Mesendoderm (in vitro differentiated cells): ENCODE measurements at regions not wholly inside any gene's neighbourhood (a gene's known extent, or its start where the extent isn't known, plus 50 kb on each side); places are given as distances from the start of the nearest gene placed in this dataset.

Source experiments
- DNase-seq: peaks from one replicate; pipeline ENCODE4 v3.0.0; 2013
- H2AK5ac ChIP-seq: 2 replicates; pipeline ENCODE4 v1.6.1; 2013; ENCODE audit warnings: low read length, inconsistent platforms
- H2BK120ac ChIP-seq: 2 replicates; pipeline ENCODE4 v1.6.1; 2013; ENCODE audit warnings: low read depth, mild to moderate bottlenecking, low read length, moderate library complexity, mixed read lengths
- H2BK15ac ChIP-seq: replicated peaks from 2 replicates; pipeline ENCODE4 v1.6.1; 2013; ENCODE audit warnings: low read depth, mild to moderate bottlenecking, moderate library complexity
- H2BK5ac ChIP-seq: 2 replicates; pipeline ENCODE4 v1.6.1; 2013; ENCODE audit warnings: low read length, inconsistent platforms
- H3K18ac ChIP-seq: 2 replicates; pipeline ENCODE4 v1.6.1; 2013; ENCODE audit warnings: mild to moderate bottlenecking, low read length, mixed read lengths
- H3K23ac ChIP-seq: one replicate; pipeline ENCODE4 v1.6.1; 2013; ENCODE audit warnings: low read length
- H3K27ac ChIP-seq: 2 replicates; pipeline ENCODE4 v1.5.1; 2013; ENCODE audit warnings: low read depth, mild to moderate bottlenecking, inconsistent platforms, low read length, moderate library complexity
- H3K27me3 ChIP-seq: 2 replicates; pipeline ENCODE4 v1.6.1; 2013; ENCODE audit warnings: low read length, control low read depth, mild to moderate bottlenecking, inconsistent platforms; ENCODE audit not compliant: insufficient read depth, poor library complexity
- H3K36me3 ChIP-seq: 2 replicates; pipeline ENCODE4 v1.6.1; 2013; ENCODE audit warnings: low read length, inconsistent platforms; ENCODE audit not compliant: control insufficient read depth, insufficient read depth
- H3K4ac ChIP-seq: one replicate; pipeline ENCODE4 v1.6.1; 2013; ENCODE audit warnings: low read depth, mild to moderate bottlenecking, low read length, moderate library complexity
- H3K4me1 ChIP-seq: 2 replicates; pipeline ENCODE4 v1.6.1; 2013; ENCODE audit warnings: low read depth, low read length, inconsistent platforms; ENCODE audit not compliant: control insufficient read depth
- H3K4me2 ChIP-seq: 2 replicates; pipeline ENCODE4 v1.6.1; 2013; ENCODE audit warnings: low read length
- H3K4me3 ChIP-seq: 2 replicates; pipeline ENCODE4 v1.5.1; 2013; ENCODE audit warnings: mild to moderate bottlenecking, low read length
- H3K56ac ChIP-seq: one replicate; pipeline ENCODE4 v1.6.1; 2013; ENCODE audit warnings: low read length
- H3K79me1 ChIP-seq: 2 replicates; pipeline ENCODE4 v1.6.1; 2013; ENCODE audit warnings: low read length, inconsistent platforms
- H3K79me2 ChIP-seq: 2 replicates; pipeline ENCODE4 v1.6.1; 2013; ENCODE audit warnings: mild to moderate bottlenecking, low read length; ENCODE audit not compliant: control insufficient read depth, insufficient read depth
- H3K9ac ChIP-seq: 2 replicates; pipeline ENCODE4 v1.6.1; 2013; ENCODE audit warnings: low read length, inconsistent platforms
- H4K5ac ChIP-seq: one replicate; pipeline ENCODE4 v1.6.1; 2013; ENCODE audit warnings: low read length
- H4K8ac ChIP-seq: one replicate; pipeline ENCODE4 v1.6.1; 2013; ENCODE audit warnings: low read depth, mild to moderate bottlenecking, control low read depth, low read length, moderate library complexity
- WGBS: extraction: QIAGEN DNeasy Blood & Tissue Kit; methylation state at CpG from one replicate; pipeline ENCODE4 v1.1.7; 2013; ENCODE audit warnings: low lambda C conversion rate, missing lambda C conversion rate; ENCODE audit not compliant: insufficient coverage; ENCODE audit errors: extremely low coverage; 5-methylcytosine and 5-hydroxymethylcytosine counted together

DNA sequence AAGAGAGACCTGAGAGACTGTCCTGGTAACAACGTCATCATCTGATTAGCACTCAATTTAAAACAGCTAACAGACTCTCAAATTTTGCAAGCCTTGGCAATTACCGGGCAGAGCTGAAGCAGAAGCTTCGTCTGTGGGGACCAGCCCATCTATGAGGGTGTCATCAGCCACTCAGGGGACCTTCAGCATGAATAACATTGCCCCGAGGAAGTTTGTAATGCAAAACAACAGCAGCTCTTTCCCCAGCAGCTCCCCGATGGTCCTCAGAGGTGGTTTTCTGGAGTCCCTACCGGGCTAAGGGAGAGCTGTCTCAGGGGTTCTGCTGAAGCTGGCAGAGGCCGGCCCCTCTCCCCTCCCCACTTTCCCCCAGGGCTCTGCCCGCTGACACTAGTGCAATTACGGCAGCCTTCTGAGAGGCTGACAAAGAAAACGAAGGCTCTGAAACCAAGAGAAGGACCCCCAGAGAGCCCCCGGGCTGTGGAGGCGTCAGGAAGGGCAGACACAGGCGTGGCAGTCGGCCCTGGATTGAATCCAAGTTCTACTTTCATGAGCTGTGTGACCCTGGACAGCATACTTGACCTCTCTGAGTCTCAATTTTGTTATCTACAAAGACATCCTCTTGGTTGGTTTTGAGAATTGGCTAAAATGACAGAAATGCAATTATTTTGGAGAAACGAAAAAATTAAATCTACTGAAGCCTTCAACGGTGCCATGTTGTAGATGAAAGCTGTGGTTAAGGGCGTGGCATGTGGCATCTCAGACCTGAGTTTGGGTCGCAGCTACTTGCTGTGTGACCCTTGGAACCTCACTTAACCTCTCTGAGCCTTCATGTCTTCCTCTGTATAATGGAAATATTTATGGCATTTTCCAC is 102.1 kb upstream of the TLE3 start:
- no peaks in the 10 kb centered on the region for H3K36me3 ChIP-seq
- H3K4me1 ChIP-seq = peaks cover 19% of the 10 kb centered on the region
- H3K79me1 ChIP-seq = no peaks in the 10 kb centered on the region
- no peak overlapping the region for H3K4me3 ChIP-seq
- H3K27ac ChIP-seq = no peak overlapping the region
- H3K9ac ChIP-seq = no peak overlapping the region
- WGBS = no CpG with 5 or more reads among the region's 18 CpGs
- H3K18ac ChIP-seq = no peak overlapping the region
- H3K23ac ChIP-seq = no peak overlapping the region
- no peak overlapping the region for H3K56ac ChIP-seq
- no peak overlapping the region for H3K4ac ChIP-seq
- no peak overlapping the region for H2BK5ac ChIP-seq
- no peak for DNase-seq
- H4K5ac ChIP-seq = no peak overlapping the region
- H2BK120ac ChIP-seq = no peak overlapping the region
- no peak overlapping the region for H2BK15ac ChIP-seq
- no peaks in the 10 kb centered on the region for H3K27me3 ChIP-seq
- H4K8ac ChIP-seq = no peak overlapping the region
- no peaks in the 10 kb centered on the region for H3K79me2 ChIP-seq
- H3K4me2 ChIP-seq = no peak overlapping the region
- no peak overlapping the region for H2AK5ac ChIP-seq

DNA sequence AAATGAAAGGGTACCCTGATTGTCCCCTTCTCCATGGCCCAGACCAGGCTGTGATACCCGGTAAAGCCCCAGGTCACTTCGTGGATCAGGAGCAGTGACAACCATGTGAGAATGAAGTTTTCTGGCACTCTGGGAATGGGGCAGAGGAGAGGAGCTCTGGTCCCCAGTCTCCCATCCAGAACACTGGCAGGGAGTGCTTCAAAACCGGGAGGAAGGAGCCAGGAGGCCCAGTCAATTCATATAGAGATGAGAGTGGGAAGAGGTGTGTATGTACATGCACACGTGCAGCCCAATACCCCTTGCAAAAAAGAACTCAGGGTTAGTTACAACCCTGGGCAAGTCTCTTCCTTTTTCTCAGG is 101.4 kb upstream of the TLE3 start:
- H3K18ac ChIP-seq = no peak overlapping the region
- no peak overlapping the region for H3K27ac ChIP-seq
- no peak for DNase-seq

DNA sequence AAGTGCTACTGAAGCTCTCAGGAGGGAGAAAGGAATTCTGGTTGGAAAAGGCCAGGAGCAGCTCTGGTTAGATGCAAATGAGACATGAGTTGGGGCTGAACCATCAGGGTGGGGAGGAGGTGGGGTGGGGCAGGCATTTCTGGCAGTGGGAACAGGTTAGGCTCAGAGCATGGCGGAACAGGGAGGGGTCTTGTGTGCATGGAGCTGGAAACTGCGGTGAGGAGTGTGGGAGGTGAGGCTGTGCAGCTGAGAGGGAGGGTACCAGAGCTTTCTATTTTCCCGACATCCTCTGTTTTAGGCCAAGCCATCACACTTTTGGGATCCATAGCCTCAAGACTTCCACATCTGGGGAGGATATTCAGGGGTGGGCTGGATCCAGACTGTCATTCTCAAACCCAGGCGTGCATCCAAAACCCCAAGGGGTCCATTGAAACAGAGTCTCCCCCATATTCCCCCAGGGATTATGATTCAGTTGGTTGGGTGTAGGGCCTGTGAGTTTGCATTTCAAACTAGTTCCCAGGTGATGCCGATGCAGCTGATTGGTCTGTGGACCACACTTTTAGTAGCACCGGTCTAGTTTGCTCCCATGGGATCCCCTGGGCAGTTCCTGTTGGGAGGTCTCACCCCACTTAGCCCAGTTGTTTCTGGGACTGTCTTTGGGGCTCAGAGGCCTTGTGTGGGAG is 100.9 kb upstream of the TLE3 start:
- Histone ChIP-seq H2AK5ac (no peak overlapping the region), H3K18ac (no peak overlapping the region), H3K27me3 (no peaks in the 10 kb centered on the region), H3K4me1 (peaks cover 16% of the 10 kb centered on the region), H3K56ac (peak overlapping the region; percentile 34), H4K8ac (no peak overlapping the region), H3K36me3 (no peaks in the 10 kb centered on the region), H3K4me3 (no peak overlapping the region), H2BK15ac (no peak overlapping the region), H3K27ac (no peak overlapping the region), H3K9ac (no peak overlapping the region), H2BK120ac (no peak overlapping the region), H3K23ac (no peak overlapping the region), H2BK5ac (no peak overlapping the region), H3K79me1 (no peaks in the 10 kb centered on the region), H4K5ac (no peak overlapping the region), H3K4me2 (no peak overlapping the region), H3K4ac (no peak overlapping the region), H3K79me2 (no peaks in the 10 kb centered on the region)
- no peak for DNase-seq
- WGBS = no CpG with 5 or more reads among the region's 6 CpGs

More for the DNA sequence above, 101.4 kb upstream of the TLE3 start:
- Histone ChIP-seq H2BK120ac (no peak overlapping the region), H3K79me2 (no peaks in the 10 kb centered on the region), H3K36me3 (no peaks in the 10 kb centered on the region), H3K4me2 (no peak overlapping the region), H4K8ac (no peak overlapping the region), H2BK15ac (no peak overlapping the region), H4K5ac (no peak overlapping the region), H3K23ac (no peak overlapping the region), H3K4me1 (peaks cover 16% of the 10 kb centered on the region), H2AK5ac (no peak overlapping the region), H3K4me3 (no peak overlapping the region), H3K9ac (no peak overlapping the region), H3K27me3 (no peaks in the 10 kb centered on the region), H3K4ac (no peak overlapping the region), H3K79me1 (no peaks in the 10 kb centered on the region), H2BK5ac (no peak overlapping the region), H3K56ac (peak overlapping the region; percentile 34)
- WGBS = no CpG with 5 or more reads among the region's 4 CpGs

DNA sequence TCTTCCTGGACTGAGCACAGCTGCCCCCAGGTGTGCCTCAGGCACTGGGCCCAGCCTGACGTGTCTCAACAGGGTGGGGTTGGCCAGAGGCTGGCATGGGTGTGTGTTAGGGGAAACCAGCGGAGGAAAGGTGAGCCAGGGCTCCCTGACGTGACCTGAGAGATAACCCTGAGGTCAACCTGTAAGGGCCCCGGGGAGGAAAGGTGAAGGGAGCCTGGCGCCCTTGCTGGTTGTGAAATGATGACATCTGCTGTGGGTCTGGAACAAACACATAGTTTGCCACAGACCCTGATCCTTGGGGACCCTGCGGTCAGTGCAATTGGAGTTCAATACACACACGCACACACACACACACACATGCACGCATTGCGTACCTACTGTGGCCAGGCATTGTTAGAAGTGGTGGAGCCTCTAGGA is 100.2 kb upstream of the TLE3 start:
- no CpG with 5 or more reads among the region's 9 CpGs for WGBS
- Histone ChIP-seq H3K4me3 (no peak overlapping the region), H3K18ac (no peak overlapping the region), H3K36me3 (no peaks in the 10 kb centered on the region), H3K9ac (no peak overlapping the region), H3K27me3 (no peaks in the 10 kb centered on the region), H3K23ac (no peak overlapping the region), H2AK5ac (peak overlapping the region; percentile 79), H2BK5ac (no peak overlapping the region), H3K56ac (no peak overlapping the region), H2BK15ac (no peak overlapping the region), H3K79me2 (no peaks in the 10 kb centered on the region), H3K4me2 (no peak overlapping the region), H3K27ac (no peak overlapping the region), H3K4ac (no peak overlapping the region), H4K8ac (no peak overlapping the region), H3K4me1 (peaks cover 16% of the 10 kb centered on the region), H4K5ac (no peak overlapping the region), H3K79me1 (no peaks in the 10 kb centered on the region), H2BK120ac (no peak overlapping the region)
- no peak for DNase-seq

DNA sequence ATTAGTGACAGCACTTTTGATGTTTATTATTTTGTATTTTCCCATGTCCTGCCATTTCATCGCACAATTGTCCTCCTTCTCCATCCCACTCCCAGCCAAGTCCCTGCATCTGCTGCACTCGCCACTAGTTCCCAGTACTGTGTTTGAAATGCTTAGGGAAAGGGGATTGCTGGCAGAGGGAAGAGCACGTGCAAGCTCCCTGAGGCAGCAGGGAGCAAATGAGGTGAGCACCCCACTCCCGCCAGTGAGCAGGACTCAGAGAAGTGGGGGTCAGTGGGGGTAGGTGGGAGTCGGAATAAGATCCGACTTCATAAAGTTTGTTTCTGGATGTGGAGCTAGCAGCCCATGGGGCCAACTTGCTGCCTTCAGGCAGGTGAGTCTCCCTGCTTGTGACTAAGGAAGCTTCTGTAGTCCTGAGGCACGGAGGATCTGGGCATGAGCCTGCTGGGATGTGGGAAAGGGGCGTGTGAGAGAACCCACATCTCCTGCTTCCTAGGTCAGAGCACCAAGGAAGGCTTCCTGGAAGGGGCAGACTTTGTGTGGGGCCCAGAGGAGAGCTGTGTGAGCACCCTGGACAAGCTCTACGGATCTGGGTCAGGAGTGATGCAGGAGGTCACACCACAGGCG is 99.7 kb upstream of the TLE3 start:
- no peak overlapping the region for H2BK15ac ChIP-seq
- no peak overlapping the region for H3K23ac ChIP-seq
- no peak overlapping the region for H3K18ac ChIP-seq
- H3K79me2 ChIP-seq = no peaks in the 10 kb centered on the region
- H3K79me1 ChIP-seq = no peaks in the 10 kb centered on the region
- H4K5ac ChIP-seq = no peak overlapping the region
- H3K27me3 ChIP-seq = no peaks in the 10 kb centered on the region
- H2BK120ac ChIP-seq = no peak overlapping the region
- DNase-seq = no peak
- H2BK5ac ChIP-seq = no peak overlapping the region
- H3K4me3 ChIP-seq = no peak overlapping the region
- WGBS = no CpG with 5 or more reads among the region's 10 CpGs
- H3K56ac ChIP-seq = peak overlapping the region; percentile 44
- H3K9ac ChIP-seq = no peak overlapping the region
- peaks cover 16% of the 10 kb centered on the region for H3K4me1 ChIP-seq
- no peak overlapping the region for H3K27ac ChIP-seq
- no peaks in the 10 kb centered on the region for H3K36me3 ChIP-seq
- peak overlapping the region; percentile 79 for H2AK5ac ChIP-seq
- H3K4ac ChIP-seq = no peak overlapping the region
- H4K8ac ChIP-seq = no peak overlapping the region
- no peak overlapping the region for H3K4me2 ChIP-seq
